ENCODE measurements at regions not wholly inside any gene's neighbourhood (a gene's known extent, or its start where the extent isn't known, plus 50 kb on each side); places are given as distances from the start of the nearest gene placed in this dataset.

DNA sequence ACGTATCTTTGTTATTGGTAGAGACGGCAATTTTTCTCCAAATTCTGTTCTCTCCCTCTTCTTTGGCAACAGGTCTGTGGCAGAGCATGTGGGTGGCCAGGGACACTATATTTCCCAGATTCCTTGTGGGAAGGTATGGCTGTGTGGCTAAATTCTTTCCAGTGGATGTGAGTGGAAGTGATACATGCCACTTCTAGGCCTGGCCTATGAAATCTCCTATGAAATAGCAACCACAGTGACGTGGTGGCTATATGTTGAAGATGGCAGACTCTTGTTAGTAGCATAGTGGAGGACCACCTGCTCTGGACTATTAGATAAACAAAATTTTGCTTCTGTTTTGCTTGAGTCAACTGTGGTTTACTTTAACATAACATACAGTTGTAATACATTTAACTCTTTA is 243.3 kb downstream of the IL20RB start:
- DNase-seq: no peak

DNA sequence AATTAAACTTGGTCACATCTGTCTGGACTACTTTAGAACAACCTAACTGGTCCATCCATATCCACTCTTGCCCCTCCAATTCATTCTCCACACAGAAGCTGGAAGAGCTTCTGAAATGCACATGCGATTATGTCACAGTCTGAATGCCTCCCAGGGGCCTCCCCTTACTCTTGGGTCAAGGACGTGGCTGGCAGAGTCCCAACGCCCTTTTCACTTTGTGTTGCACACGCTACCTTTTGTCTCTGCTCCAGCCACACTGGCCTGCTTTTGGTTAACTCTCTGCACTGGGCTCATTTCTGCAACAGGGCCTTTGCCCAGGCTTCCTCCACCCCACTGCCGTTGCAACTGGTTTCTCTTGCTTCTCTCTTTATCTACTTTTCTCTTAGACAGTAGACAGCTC is 245.2 kb downstream of the IL20RB start:
- peak in 14 of 51 donors; percentile 1 to 41 (median 8) for DNase-seq

DNA sequence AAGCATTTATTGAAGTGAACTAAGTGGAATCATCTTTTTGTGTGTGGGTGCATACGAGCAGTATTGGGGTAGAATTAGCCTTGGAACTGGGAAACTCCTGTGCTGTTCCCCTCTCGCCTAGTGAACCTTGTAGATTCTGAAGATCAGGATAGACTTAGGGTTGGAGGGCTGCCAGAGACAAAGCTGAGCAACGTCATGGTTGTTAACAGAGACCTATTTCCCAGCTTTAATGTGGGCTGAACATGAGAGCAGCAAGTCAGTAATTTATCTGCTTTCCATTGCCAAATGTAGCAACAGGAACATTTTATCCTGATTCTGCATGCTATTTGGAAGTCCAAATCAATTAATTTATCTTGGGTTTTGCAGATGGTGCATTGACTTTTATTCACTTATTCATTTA is 246.6 kb downstream of the IL20RB start:
- no peak for DNase-seq

DNA sequence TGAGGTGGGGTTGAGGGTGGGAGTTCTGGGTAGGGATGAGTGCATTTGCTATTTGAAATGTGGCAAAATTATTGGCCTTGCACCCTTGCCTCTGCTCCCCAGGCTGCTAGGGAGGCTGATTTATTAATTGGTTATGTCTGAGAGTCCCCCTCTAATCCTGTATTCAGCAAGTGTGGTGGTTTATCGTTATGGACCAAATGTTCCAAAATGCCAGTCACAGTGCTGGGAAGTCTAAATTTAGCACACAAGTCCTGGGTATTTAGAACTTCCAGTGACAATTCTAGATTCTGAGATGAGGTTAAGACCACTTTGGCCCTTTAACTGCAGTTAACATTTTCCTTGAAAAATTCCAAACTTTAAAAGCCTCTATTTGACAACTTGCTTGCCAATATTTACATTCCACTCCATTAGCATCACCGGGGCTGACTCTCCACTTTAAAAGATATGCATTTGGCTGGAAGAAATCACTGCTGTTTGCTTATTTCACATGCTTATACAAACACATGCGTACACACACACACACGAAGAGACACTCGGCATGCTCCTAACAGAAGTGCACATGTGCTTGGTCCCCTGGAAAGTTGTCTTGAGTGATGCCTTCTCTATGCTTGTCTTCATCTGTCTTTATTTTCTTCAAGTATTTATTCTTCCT is 247.7 kb downstream of the IL20RB start:
- DNase-seq: no peak

DNA sequence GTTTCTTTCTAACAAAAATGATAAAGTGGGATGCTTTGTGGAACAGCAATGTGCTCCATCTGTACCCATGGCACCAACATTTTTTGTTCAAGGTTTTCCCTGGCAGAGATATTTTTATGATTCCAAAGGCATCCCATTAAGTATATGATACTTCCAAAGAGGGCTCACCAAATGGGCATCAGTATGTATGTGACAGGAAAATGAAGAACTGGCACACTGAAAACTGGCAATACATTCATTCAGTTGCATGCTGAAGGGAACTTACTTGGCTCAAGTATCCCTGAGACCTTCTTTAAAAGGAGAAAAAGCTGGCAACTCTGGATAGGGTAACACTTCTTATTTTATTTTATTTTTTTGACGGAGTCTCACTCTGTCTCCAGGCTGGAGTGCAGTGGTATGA is 249.8 kb downstream of the IL20RB start:
- DNase-seq: no peak

DNA sequence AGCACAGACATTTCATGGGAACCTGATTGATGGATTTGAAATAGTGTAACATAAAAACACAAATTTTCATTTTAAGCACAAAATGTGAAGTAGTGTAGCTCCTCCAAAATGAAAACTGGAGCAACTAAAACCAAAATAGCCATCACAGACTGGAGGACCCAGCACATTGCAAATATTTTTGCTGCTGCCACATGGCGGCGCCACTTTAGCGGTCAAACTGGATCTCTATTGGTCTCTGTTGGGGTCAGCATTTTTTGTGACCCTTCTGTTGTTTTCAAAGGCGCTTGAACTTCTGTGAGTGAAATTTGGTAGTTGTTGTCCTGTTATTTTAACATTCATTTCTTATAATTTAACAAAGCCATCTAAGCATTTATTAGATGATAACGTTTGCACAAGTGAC is 259.9 kb downstream of the IL20RB start:
- DNase-seq: no peak

DNA sequence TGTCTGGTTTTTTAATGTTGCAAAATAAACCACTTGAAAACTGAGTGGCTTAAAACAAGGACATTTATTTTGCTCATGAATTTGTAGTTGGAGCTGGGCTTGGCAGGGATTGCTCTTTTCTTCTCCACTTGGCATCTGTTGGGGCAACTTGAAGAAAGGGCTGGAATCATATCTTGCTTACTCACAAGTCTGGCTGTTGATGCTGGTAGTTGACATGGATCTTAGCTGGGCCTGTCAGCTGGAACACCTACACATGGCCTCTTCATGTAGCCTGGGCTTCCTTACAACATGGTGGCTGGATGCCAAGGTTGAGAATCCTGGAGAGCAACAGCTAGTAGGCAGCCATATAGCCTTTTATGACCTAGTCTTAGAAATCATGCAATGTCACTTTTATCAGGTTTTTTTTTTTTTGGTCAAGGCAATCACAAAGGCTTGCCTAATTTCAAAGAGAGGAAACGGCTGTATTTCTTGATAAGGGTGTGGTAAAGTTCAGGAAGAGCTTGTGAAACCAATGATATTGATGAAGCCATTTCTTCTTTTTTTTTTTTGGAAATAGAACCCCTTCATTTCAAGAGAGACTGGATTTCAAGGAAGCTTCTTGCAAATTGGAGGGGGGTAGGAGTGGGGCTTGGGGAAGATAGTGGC is 262.1 kb downstream of the IL20RB start:
- peak in 1 of 51 donors; percentile 14 for DNase-seq

DNA sequence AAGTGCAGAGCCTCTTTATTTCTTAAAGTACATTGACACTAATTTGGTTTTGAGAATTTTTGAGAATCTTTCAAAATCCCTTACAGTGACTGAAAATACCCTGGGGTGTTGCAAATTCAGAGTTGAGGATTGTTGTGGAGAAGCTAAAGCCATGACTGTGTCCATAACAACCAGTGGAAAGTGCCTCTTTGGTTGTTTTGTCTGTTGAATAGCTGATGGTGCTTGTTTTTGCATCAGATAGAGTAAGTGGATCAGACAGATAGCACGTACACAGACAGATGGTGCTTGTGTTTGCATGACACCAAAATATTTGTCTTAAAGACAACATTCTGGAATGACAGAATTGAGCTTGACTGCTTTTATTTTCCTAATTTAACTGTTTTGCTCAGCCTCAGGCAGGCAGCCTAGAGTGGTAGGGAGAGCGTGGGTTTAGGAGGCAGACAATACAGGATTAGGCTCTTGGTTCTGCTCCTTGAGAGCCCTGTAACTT is 265.0 kb downstream of the IL20RB start:
- DNase-seq: no peak

DNA sequence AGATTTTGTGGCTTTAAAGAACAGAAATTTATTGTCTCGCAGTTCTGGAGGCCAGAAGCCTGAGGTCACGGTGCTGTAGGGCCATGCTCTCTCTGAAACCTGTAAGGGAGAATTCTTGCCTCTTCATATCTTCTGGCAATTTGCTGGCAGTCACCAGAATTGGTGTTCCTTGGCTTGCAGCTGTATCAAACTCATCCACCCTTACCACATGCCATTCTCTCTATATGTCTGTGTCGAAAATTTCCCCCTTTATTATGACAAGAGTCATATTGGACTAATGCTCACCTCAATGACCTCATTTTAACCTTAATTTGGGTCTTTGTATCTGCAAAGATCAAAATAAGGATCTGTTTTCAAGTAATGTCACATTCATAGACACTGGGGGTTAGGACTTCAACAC is 266.7 kb downstream of the IL20RB start:
- DNase-seq: no peak

DNA sequence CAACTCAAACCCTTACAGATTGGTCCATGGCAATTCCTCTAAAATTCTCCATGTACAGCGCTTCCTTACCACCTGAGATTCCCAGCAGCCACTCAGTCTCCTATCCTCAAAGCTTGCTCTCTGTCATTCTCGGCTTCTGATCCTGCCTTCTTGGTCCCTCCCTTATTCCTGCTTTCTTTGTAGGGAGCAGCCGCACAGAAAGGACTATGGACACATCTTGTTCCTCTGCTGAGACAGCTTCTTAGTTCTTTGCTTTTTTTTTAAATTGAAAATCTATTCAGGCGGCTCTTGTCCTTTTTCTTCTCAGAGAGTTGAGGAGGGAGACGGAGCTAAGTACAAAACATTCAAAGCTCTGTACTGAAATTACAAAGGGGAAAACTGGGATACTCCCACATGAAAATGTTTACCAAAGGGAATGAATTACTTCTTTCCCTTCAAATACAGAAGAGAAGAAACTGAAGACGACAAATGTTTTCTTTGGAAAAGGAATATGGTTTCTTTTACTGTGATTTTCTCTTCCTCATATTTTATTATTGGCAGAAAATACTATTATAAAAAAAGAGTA is 285.1 kb downstream of the IL20RB start:
- peak in 2 of 51 donors; percentile 4 for DNase-seq

DNA sequence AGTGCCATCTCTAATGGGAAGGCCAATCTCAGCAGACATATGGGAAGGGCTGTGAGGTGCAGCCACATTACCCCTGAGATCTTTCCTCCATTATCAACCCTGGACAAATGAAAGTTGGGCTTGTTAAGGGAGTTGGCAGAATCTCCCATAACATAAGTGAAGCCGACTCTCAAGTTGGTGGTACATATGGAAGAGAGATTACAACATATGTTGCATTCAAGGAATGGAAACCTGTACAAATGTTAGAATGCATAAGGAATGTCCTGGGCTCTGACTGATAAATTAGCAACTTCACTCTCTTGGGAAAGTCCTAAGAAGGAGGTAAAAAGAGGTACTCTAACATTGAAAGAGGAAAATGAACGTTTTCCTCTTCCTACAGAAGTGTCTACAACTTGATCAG is 288.7 kb downstream of the IL20RB start:
- no peak for DNase-seq

DNA sequence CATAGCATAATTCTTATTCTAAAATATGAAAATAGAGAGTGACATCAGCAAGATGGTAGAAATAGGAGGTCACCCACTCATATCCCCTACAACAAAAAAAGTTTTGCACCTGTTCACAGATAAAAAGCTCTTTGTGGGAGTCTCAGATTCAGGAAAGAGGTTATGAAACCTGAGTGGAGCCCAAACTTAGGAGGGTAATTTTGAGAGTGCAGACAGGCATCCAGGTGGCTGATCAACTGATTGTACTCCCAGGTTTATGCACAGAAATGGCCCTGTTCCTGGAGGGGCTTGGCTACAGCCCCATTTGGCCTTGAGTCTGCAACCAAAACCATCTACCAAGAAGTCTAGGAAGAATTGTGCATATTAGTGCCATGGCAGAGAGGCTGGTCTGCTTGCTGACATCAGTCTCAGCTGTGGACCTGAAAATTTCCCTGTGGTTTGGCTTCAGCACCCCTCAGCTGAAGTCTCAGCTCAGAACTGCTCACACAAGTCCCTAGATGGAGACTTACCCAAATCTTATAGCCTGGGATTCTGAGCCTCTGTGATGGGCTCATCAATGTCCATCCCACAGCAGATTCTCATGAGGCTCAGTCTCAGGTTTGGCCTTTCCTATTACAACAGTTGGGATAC is 291.6 kb downstream of the IL20RB start:
- no peak for DNase-seq

DNA sequence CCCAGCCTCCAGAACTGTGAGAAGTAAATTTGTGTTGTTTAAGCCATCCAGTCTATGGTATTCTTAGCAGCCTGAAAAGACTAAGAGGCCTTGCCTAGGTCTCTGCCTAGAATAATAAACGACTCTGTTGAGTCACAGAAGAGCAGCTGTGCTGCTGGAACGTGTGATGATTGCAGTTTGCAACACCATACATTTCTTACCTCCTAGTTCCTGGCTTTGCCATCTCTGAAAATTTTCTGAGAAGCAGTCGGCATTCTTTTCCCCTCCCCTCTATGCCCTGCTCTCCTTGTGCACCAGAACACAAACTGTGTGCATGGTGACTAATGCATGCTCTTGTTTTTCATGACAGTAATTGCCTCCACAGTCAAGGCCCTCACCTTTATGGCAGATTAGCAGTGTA is 301.3 kb downstream of the IL20RB start:
- no peak for DNase-seq

DNA sequence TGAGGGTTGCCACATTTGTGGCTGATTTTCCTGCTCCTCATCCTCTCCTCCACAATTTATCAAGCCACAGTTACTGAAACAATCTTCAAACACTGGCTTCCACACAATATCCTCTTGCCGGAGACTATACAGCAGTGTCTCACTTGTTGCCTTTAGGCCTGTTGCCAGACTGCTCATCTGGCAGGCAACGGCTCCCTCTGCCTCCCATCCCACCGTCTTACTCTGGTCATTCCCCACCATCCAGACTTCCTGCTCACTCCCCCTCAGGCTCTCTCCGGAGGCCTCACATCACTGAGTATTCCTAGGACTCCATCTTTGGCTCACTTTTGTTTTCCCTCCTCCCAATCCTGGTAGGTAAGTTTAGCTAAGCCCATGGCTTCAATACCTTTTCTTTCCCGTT is 301.9 kb downstream of the IL20RB start:
- peak in 2 of 51 donors; percentile 5 to 10 for DNase-seq

DNA sequence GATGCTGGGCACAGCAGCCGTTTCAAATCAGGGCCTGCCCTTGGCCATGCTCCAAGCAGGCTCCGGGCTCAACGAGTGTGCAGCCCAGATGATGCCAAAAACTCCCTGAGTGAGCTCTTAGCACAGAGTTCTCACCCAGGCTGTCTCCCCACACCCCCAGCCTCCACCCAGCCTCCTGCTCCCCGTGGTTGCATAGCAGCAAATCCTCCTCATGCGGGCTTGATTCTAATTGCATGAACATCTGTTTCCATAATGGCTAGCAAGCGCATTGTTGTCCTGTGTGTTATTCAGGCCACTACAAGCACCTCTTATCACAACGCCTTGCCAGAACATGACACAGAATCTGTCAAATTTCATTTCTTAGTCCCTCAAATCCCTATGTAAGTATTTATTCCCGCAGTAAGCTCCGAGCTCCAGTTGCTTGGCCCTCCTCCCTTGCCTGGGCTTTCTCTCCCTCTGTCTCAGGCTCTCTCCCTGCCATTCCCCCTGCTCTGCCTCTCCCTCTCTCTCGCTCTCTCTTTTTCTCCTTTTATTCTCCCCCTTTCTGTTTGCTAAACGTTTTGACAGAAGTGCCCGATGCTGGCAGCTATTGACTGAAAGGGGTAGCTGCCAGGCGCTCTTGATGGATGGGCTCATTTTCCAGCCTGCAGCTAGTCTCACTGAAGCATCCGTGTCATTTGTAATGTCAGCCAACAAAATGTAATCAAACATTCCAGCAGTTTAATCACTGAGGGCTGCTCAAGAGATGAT is 306.5 kb downstream of the IL20RB start:
- DNase-seq: peak in 20 of 51 donors; percentile 5 to 53 (median 22)

DNA sequence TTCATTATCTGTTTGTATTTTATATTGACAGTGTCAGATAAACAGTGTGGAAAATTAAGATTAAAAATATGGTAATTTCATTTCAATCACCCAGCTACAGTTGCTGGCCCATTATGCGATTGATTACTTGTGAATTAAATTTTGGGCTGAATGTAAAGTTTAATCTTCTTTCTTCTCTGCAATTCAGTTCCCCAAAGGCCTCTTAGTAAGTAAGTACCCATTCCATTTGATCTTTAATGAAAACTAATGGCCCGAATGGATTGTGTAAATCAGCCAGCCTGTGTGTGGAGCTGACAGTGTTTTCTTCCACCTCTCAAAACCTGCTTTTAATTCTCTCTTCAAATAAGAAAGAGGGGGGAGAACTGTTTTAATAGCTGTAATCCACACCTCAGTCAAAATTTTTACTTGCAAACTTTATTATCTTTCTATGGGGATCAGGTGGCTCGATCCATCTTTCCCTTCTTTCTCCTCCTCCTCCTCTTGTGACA is 307.1 kb downstream of the IL20RB start:
- DNase-seq: no peak

DNA sequence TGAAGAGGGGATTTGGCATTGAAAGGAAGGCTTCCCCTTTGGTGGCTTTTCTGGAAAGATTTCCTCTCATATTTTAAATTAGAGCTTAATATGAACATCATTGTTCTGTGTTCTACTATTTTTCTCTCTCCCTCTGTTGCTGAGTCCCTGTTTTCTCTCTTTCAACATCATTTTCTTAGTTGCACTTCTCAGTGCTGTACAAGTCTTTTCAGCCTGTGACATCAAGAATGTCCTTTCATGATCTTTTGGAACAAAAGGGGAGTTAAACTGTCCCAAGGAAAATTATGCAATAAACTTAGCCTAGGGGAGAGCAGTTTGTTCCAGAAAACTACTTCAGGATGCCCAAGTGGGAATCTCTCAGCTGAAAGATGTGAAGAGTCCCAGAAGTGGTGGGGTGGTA is 325.1 kb downstream of the IL20RB start:
- no peak for DNase-seq

DNA sequence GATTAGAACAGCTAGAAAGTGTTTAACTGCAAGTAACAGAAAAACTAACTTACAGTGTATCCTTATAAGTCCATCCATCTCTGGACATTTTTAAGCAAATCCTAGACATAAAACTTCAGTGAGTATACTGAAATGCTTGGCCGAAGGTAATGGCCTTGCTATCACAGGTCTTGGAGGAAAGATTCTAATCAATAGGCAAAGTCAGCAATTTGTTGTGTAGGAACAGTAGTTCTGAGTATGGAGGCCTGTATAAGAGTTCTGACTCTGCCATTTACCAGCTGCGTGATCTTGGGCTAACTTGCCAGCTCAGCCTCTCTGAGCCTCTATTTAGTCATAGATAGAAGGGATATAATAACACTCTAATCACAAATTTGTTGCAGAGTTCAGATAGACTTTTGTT is 328.1 kb downstream of the IL20RB start:
- no peak for DNase-seq

DNA sequence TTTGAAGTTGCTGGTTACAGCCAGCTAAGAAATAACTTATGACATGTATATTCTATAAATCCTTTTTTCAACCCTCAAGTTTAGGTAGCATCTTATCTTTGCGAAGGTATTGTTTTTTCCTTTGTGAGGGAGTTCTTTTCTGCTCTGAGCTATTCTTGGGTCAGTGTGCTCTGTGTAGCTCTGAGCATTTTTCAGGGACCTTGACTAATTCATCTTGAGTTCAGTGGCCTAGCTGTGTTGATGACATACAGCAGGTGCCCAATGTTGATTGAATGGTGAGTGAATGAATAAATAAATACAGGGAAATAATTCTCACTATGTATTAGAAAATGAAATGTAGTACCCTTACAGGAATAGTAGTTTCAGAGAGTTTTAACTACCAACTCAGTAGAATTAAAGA is 335.3 kb downstream of the IL20RB start:
- DNase-seq: no peak

DNA sequence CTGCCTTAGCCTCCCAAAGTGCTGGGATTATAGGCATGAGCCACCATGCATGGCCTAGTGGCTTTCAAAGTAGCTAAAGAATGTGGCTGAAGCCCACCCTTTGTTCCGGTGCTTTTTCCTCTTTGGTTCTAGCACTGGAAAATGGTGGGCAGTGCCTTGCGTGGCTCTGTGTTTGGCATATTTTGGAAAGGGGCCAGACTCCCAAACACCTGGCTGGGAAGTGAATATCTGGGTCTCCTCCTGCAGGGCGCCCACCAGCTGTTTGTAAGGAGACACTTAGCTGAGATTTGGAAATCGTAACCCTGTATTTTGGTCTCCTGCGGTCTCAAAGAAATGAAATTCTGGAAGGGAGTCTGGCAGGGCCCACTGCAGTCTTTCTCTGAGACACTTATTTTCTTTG is 336.4 kb downstream of the IL20RB start:
- DNase-seq: no peak

DNA sequence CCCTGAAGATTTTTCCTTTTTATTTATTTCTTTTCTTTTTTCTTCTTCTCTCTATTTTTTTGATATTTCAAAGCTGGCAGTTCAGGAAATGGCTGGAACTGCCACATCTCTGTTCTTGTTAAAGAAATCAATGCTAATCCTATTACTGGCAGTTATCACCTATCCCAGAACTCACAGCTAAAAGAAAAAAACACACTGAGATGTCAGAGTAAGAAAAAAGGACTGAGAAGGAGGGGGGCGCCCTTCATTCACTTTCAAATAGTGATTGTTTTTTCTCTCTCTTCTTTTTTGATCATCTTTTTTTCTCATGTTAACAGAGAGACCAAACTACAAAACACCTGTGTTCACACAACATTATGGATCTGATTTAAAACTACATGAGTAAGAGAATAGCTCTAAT is 337.1 kb downstream of the IL20RB start:
- DNase-seq: no peak

DNA sequence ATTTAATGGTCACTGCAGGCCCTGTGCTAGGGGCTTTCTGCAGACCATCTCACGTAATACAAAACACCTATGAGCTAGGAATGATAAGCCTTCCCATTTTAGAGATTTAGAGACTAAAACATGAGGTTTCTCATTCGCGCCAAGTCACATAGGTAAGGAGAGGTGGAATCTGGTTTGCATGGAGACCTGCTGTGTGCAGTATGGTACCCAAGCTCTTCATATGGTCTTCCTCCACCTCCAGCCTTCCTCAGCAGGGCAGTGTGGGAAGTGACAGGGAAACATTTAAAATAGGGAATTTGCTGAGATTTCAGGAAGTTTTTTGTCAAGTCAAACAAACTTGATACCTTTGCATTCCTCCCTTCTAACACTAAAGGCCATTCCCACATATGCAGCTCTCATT is 337.6 kb downstream of the IL20RB start:
- no peak for DNase-seq

All from hypothalamus (tissue), 51 donors.